ENCODE measurements at regions not wholly inside any gene's neighbourhood (a gene's known extent, or its start where the extent isn't known, plus 50 kb on each side); places are given as distances from the start of the nearest gene placed in this dataset.

GRCh38 chr17:71753070-71753469, 367.8 kb upstream of the SOX9 start:
- no peak for TF ChIP-seq EZH2 (IDR thresholded peaks at IDR 0.05; ENCODE audit: borderline replicate concordance)
- TF ChIP-seq CTCF (IDR thresholded peaks at IDR 0.05; ENCODE audit: poor library complexity) = no peak
- TF ChIP-seq EZH2phosphoT487 (IDR thresholded peaks at IDR 0.05; ENCODE audit: low read depth, severe bottlenecking, unreplicated experiment) = no peak

All from hepatocyte (in vitro differentiated cells).